SU-DHL-6 (cell line): ENCODE measurements at regions not wholly inside any gene's neighbourhood (a gene's known extent, or its start where the extent isn't known, plus 50 kb on each side); places are given as distances from the start of the nearest gene placed in this dataset.

ENCODE experiments used
- H2AFZ ChIP-seq: fragments of 200-600 bp; sonication (generic); 2 replicates; pipeline ENCODE4 v1.6.1; 2014; ENCODE audit warnings: low read depth, mild to moderate bottlenecking, moderate library complexity, mixed read lengths, antibody characterized with exemption, low read length; ENCODE audit not compliant: severe bottlenecking
- H3F3A ChIP-seq: fragments of 200-600 bp; shearing (Covaris generic); 2 replicates; pipeline ENCODE4 v1.6.0; 2016; ENCODE audit warnings: antibody characterized with exemption, mild to moderate bottlenecking; ENCODE audit not compliant: insufficient read depth
- H3K27ac ChIP-seq: fragments of 200-600 bp; sonication (generic); 2 replicates; pipeline ENCODE4 v1.5.1; 2016; ENCODE audit warnings: low read depth, mild to moderate bottlenecking, low read length, moderate library complexity, mixed read lengths
- H3K27me3 ChIP-seq: fragments of 200-600 bp; sonication (generic), shearing (Covaris generic); 2 replicates; pipeline ENCODE4 v1.6.0; 2014; ENCODE audit warnings: mild to moderate bottlenecking, low read length
- H3K36me3 ChIP-seq: fragments of 200-600 bp; sonication (generic); 2 replicates; pipeline ENCODE4 v1.6.1; 2014; ENCODE audit warnings: mild to moderate bottlenecking, low read length, mixed read lengths
- H3K4me2 ChIP-seq: fragments of 300-600, 200-600 bp; shearing (Covaris generic), sonication (generic); 2 replicates; pipeline ENCODE4 v1.6.0; 2014; ENCODE audit warnings: low read length, low read depth, mild to moderate bottlenecking; ENCODE audit not compliant: poor library complexity, severe bottlenecking
- H3K4me3 ChIP-seq: fragments of 200-600 bp; sonication (generic); 2 replicates; pipeline ENCODE4 v1.5.1; 2014; ENCODE audit warnings: antibody characterized with exemption, low read length, mild to moderate bottlenecking, mixed read lengths; ENCODE audit not compliant: insufficient read depth, poor library complexity, severe bottlenecking
- H3K79me2 ChIP-seq: fragments of 200-600 bp; sonication (generic); 2 replicates; pipeline ENCODE4 v1.6.1; 2014; ENCODE audit warnings: mild to moderate bottlenecking, low read length, moderate library complexity; ENCODE audit not compliant: insufficient read depth
- H3K9ac ChIP-seq: fragments of 200-600 bp; sonication (generic); 2 replicates; pipeline ENCODE4 v1.7.0; 2014; ENCODE audit warnings: mild to moderate bottlenecking, low read length
- H3K9me2 ChIP-seq: fragments of 200-600 bp; sonication (generic); replicated peaks from 2 replicates; pipeline ENCODE4 v1.6.1; 2014; ENCODE audit warnings: low read length; ENCODE audit not compliant: insufficient read depth
- H3K9me3 ChIP-seq: fragments of 200-600 bp; sonication (generic); 2 replicates; pipeline ENCODE4 v1.6.1; 2014; ENCODE audit warnings: low read length, mixed read lengths; ENCODE audit not compliant: insufficient read depth
- H4K20me1 ChIP-seq: fragments of 200-600 bp; sonication (generic); 2 replicates; pipeline ENCODE4 v1.6.1; 2014; ENCODE audit warnings: low read depth, mild to moderate bottlenecking, antibody characterized with exemption, low read length, moderate library complexity, mixed read lengths
- CTCF ChIP-seq: fragments of 200-600 bp; sonication (generic); IDR thresholded peaks from one replicate; pipeline ENCODE4 v1.5.1; 2017; ENCODE audit warnings: antibody characterized with exemption, mild to moderate bottlenecking, low read length, moderate library complexity; ENCODE audit not compliant: insufficient read depth, poor library complexity, severe bottlenecking
- EZH2phosphoT487 ChIP-seq: fragments of 200-600 bp; sonication (generic), shearing (Covaris generic); conservative IDR thresholded peaks from 2 replicates; pipeline ENCODE4 v1.6.1; 2018; ENCODE audit warnings: mild to moderate bottlenecking, antibody characterized with exemption, low read length, moderate library complexity, mixed read lengths

- Histone ChIP-seq H3K9ac (no peak overlapping the region), H3F3A (no peaks in the 10 kb centered on the region), H4K20me1 (no peaks in the 10 kb centered on the region), H3K9me3 (no peaks in the 10 kb centered on the region), H3K4me2 (no peak overlapping the region), H3K79me2 (no peaks in the 10 kb centered on the region), H3K27me3 (no peaks in the 10 kb centered on the region), H2AFZ (no peak overlapping the region), H3K9me2 (no peaks in the 10 kb centered on the region), H3K36me3 (no peaks in the 10 kb centered on the region), H3K27ac (no peak overlapping the region), H3K4me3 (no peak overlapping the region)
- TF ChIP-seq CTCF (no peak), EZH2phosphoT487 (no peak)
Observed at GRCh38 chr3:110593749-110594148, 477.9 kb upstream of the NECTIN3 start.

- H3F3A ChIP-seq: no peaks in the 10 kb centered on the region
- H3K9me3 ChIP-seq: no peaks in the 10 kb centered on the region
- TF ChIP-seq CTCF: no peak
- TF ChIP-seq EZH2phosphoT487: no peak
- no peaks in the 10 kb centered on the region for H3K79me2 ChIP-seq
- no peaks in the 10 kb centered on the region for H4K20me1 ChIP-seq
- no peak overlapping the region for H3K9ac ChIP-seq
- no peaks in the 10 kb centered on the region for H3K36me3 ChIP-seq
- H3K9me2 ChIP-seq: no peaks in the 10 kb centered on the region
- H3K27ac ChIP-seq: no peak overlapping the region
- no peaks in the 10 kb centered on the region for H3K27me3 ChIP-seq
- no peak overlapping the region for H3K4me2 ChIP-seq
- H3K4me3 ChIP-seq: no peak overlapping the region
- H2AFZ ChIP-seq: no peak overlapping the region
Observed at GRCh38 chr3:110598847-110599490, 472.6 kb upstream of the NECTIN3 start.

GRCh38 chr3:110608566-110608965 is 463.1 kb upstream of the NECTIN3 start:
- Histone ChIP-seq H3K9me3 (no peaks in the 10 kb centered on the region), H4K20me1 (no peaks in the 10 kb centered on the region), H3K4me2 (no peak overlapping the region), H3K27ac (no peak overlapping the region), H3K27me3 (no peaks in the 10 kb centered on the region), H3F3A (no peaks in the 10 kb centered on the region), H2AFZ (no peak overlapping the region), H3K36me3 (no peaks in the 10 kb centered on the region), H3K4me3 (no peak overlapping the region), H3K9ac (no peak overlapping the region), H3K79me2 (no peaks in the 10 kb centered on the region), H3K9me2 (no peaks in the 10 kb centered on the region)
- TF ChIP-seq CTCF (no peak), EZH2phosphoT487 (no peak)
